Glutamatergic neuron (in vitro differentiated cells): ENCODE measurements at regions not wholly inside any gene's neighbourhood (a gene's known extent, or its start where the extent isn't known, plus 50 kb on each side); places are given as distances from the start of the nearest gene placed in this dataset.

Source experiments
- DNase-seq: peaks from one replicate; pipeline ENCODE4 v3.0.0; 2022
- H3K27ac Mint-ChIP-seq: one replicate; pipeline ENCODE4 v1.8.0; 2020; ENCODE audit warnings: mild to moderate bottlenecking, mixed read lengths, inconsistent platforms; ENCODE audit not compliant: unreplicated experiment
- H3K27me3 Mint-ChIP-seq: one replicate; pipeline ENCODE4 v1.8.0; 2020; ENCODE audit warnings: mild to moderate bottlenecking, moderate library complexity, mixed read lengths, inconsistent platforms; ENCODE audit not compliant: unreplicated experiment
- H3K36me3 Mint-ChIP-seq: one replicate; pipeline ENCODE4 v1.8.0; 2020; ENCODE audit warnings: mild to moderate bottlenecking, mixed read lengths, inconsistent platforms; ENCODE audit not compliant: unreplicated experiment
- H3K4me1 Mint-ChIP-seq: one replicate; pipeline ENCODE4 v1.8.0; 2020; ENCODE audit warnings: mild to moderate bottlenecking, low read depth, mixed read lengths, inconsistent platforms; ENCODE audit not compliant: unreplicated experiment
- H3K4me3 Mint-ChIP-seq: one replicate; pipeline ENCODE4 v1.8.0; 2020; ENCODE audit warnings: mild to moderate bottlenecking, mixed read lengths, inconsistent platforms; ENCODE audit not compliant: unreplicated experiment
- H3K9me3 Mint-ChIP-seq: one replicate; pipeline ENCODE4 v1.8.0; 2020; ENCODE audit warnings: mild to moderate bottlenecking, moderate library complexity, mixed read lengths, inconsistent platforms; ENCODE audit not compliant: unreplicated experiment
- TF ChIP-seq, protein P1 (sequence below): fragments of 200-600 bp; sonication (generic); IDR thresholded peaks from one replicate; pipeline ENCODE4 v1.5.0; 2021; ENCODE audit not compliant: partially characterized antibody, unreplicated experiment

DNA sequence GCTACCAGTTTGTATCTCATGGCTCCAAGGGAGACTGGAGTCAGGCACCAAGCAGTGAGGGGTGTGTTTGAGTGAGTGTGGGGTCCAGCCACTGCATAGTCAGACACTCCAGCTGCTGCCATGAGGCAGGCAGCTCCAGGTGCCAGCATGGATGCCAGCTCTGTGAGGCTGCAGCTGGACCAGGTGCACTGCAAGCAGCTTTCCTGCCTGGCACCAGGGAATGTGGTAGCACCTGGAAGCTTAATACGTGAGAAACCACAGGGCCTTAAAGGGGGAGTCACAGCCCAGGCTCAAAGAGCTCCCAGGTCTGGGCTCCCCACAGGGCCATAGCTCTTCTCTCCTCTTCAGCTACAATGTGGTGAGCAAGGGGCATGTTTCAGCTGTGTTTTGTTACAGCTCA lies 817.8 kb upstream of the LUZP2 start:
- Mint-ChIP-seq H3K4me3 (no peak overlapping the region), H3K36me3 (no peaks in the 10 kb centered on the region), H3K4me1 (no peaks in the 10 kb centered on the region), H3K27ac (no peak overlapping the region), H3K9me3 (no peaks in the 10 kb centered on the region), H3K27me3 (no peaks in the 10 kb centered on the region)
- no peak for DNase-seq
- TF ChIP-seq, protein P1, sequence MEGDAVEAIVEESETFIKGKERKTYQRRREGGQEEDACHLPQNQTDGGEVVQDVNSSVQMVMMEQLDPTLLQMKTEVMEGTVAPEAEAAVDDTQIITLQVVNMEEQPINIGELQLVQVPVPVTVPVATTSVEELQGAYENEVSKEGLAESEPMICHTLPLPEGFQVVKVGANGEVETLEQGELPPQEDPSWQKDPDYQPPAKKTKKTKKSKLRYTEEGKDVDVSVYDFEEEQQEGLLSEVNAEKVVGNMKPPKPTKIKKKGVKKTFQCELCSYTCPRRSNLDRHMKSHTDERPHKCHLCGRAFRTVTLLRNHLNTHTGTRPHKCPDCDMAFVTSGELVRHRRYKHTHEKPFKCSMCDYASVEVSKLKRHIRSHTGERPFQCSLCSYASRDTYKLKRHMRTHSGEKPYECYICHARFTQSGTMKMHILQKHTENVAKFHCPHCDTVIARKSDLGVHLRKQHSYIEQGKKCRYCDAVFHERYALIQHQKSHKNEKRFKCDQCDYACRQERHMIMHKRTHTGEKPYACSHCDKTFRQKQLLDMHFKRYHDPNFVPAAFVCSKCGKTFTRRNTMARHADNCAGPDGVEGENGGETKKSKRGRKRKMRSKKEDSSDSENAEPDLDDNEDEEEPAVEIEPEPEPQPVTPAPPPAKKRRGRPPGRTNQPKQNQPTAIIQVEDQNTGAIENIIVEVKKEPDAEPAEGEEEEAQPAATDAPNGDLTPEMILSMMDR: no peak

DNA sequence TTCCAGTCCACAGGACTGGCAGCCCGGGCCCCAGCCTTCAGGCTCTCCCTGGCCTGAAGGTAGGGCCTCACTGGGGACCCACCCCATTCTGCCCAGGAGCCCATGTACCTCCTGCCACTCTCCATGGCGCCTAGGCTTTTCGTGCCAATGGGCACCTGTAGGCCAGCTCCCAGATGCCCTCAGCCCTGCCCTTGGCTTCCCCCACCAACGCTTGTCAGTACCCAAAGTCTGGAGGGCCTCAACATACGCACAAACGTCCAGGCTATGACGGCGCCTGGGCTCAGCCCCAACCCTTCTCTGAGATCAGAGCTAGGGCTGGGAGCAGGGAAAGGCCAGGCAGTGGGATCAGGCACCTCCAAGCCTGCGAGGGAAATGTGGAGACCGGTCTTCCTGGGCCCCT lies 816.9 kb upstream of the LUZP2 start:
- Mint-ChIP-seq H3K9me3 (no peaks in the 10 kb centered on the region), H3K4me1 (no peaks in the 10 kb centered on the region), H3K27me3 (no peaks in the 10 kb centered on the region), H3K4me3 (no peak overlapping the region), H3K36me3 (no peaks in the 10 kb centered on the region), H3K27ac (no peak overlapping the region)
- TF ChIP-seq, protein P1: no peak
- DNase-seq: no peak

GRCh38 chr11:23680488-23681230 lies 816.2 kb upstream of the LUZP2 start:
- no peak overlapping the region for H3K4me3 Mint-ChIP-seq
- DNase-seq: no peak
- H3K4me1 Mint-ChIP-seq: no peaks in the 10 kb centered on the region
- H3K36me3 Mint-ChIP-seq: no peaks in the 10 kb centered on the region
- H3K27ac Mint-ChIP-seq: no peak overlapping the region
- TF ChIP-seq, protein P1: no peak
- H3K9me3 Mint-ChIP-seq: no peaks in the 10 kb centered on the region
- no peaks in the 10 kb centered on the region for H3K27me3 Mint-ChIP-seq

GRCh38 chr11:23684701-23685100 lies 812.2 kb upstream of the LUZP2 start:
- TF ChIP-seq, protein P1: no peak
- no peaks in the 10 kb centered on the region for H3K4me1 Mint-ChIP-seq
- no peak overlapping the region for H3K27ac Mint-ChIP-seq
- DNase-seq: no peak
- H3K36me3 Mint-ChIP-seq: no peaks in the 10 kb centered on the region
- H3K27me3 Mint-ChIP-seq: no peaks in the 10 kb centered on the region
- H3K9me3 Mint-ChIP-seq: no peaks in the 10 kb centered on the region
- no peak overlapping the region for H3K4me3 Mint-ChIP-seq

- Mint-ChIP-seq H3K27me3 (no peaks in the 10 kb centered on the region), H3K4me3 (no peak overlapping the region), H3K27ac (no peak overlapping the region), H3K9me3 (no peaks in the 10 kb centered on the region), H3K36me3 (no peaks in the 10 kb centered on the region), H3K4me1 (no peaks in the 10 kb centered on the region)
- DNase-seq: no peak
- TF ChIP-seq, protein P1: no peak
Observed at GRCh38 chr11:23687991-23688390, 808.9 kb upstream of the LUZP2 start.
